ENCODE measurements at regions not wholly inside any gene's neighbourhood (a gene's known extent, or its start where the extent isn't known, plus 50 kb on each side); places are given as distances from the start of the nearest gene placed in this dataset.
A peak's percentile ranks its signal among the peaks of the same experiment; 100 is the strongest.

GRCh38 chr22:35475545-35475944 is 65.1 kb upstream of the RASD2 start:
- Histone ChIP-seq H3K27me3 (ENCODE audit: insufficient read depth, poor library complexity, severe bottlenecking) (no peaks in the 10 kb centered on the region), H3K27ac (replicated peaks) (no peak overlapping the region), H3K4me3 (replicated peaks; ENCODE audit: insufficient read depth, low read length) (no peak overlapping the region)
- DNase-seq (ENCODE audit: low read depth in 1 of 2, low spot score in 1 of 2): no peak
- TF ChIP-seq, protein P1, sequence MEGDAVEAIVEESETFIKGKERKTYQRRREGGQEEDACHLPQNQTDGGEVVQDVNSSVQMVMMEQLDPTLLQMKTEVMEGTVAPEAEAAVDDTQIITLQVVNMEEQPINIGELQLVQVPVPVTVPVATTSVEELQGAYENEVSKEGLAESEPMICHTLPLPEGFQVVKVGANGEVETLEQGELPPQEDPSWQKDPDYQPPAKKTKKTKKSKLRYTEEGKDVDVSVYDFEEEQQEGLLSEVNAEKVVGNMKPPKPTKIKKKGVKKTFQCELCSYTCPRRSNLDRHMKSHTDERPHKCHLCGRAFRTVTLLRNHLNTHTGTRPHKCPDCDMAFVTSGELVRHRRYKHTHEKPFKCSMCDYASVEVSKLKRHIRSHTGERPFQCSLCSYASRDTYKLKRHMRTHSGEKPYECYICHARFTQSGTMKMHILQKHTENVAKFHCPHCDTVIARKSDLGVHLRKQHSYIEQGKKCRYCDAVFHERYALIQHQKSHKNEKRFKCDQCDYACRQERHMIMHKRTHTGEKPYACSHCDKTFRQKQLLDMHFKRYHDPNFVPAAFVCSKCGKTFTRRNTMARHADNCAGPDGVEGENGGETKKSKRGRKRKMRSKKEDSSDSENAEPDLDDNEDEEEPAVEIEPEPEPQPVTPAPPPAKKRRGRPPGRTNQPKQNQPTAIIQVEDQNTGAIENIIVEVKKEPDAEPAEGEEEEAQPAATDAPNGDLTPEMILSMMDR (IDR thresholded peaks at IDR 0.05; ENCODE audit: insufficient read depth, low read length): no peak
- no peak for TF ChIP-seq GABPA (IDR thresholded peaks at IDR 0.05; ENCODE audit: low read depth)
- TF ChIP-seq, protein P2, sequence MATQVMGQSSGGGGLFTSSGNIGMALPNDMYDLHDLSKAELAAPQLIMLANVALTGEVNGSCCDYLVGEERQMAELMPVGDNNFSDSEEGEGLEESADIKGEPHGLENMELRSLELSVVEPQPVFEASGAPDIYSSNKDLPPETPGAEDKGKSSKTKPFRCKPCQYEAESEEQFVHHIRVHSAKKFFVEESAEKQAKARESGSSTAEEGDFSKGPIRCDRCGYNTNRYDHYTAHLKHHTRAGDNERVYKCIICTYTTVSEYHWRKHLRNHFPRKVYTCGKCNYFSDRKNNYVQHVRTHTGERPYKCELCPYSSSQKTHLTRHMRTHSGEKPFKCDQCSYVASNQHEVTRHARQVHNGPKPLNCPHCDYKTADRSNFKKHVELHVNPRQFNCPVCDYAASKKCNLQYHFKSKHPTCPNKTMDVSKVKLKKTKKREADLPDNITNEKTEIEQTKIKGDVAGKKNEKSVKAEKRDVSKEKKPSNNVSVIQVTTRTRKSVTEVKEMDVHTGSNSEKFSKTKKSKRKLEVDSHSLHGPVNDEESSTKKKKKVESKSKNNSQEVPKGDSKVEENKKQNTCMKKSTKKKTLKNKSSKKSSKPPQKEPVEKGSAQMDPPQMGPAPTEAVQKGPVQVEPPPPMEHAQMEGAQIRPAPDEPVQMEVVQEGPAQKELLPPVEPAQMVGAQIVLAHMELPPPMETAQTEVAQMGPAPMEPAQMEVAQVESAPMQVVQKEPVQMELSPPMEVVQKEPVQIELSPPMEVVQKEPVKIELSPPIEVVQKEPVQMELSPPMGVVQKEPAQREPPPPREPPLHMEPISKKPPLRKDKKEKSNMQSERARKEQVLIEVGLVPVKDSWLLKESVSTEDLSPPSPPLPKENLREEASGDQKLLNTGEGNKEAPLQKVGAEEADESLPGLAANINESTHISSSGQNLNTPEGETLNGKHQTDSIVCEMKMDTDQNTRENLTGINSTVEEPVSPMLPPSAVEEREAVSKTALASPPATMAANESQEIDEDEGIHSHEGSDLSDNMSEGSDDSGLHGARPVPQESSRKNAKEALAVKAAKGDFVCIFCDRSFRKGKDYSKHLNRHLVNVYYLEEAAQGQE (IDR thresholded peaks at IDR 0.05; ENCODE audit: insufficient replicate concordance, low read depth): no peak
- TF ChIP-seq SPI1 (IDR thresholded peaks at IDR 0.05; ENCODE audit: borderline replicate concordance, low read depth): no peak
- TF ChIP-seq POLR2AphosphoS5 (IDR thresholded peaks at IDR 0.05; ENCODE audit: low read depth): no peak

DNA sequence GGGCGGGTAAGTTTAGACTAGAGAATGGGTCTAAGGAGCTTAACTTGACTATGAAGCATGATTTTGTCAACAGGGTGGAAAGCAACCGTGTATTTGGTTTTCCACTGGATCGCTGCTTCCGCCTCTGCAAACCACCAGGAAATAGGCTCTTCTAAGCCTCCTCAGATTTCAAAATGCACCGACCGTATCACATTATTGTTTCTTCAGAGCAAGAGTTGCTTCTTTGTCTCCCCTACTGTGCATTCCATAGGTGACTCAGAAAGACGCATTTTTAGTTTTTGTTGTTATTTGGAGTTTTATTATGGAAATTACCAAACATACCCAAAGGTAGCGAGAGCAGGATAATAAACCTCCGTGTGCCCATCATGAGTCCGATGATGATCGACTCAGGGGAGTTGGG is 64.3 kb upstream of the RASD2 start:
- Histone ChIP-seq H3K4me3 (replicated peaks; ENCODE audit: insufficient read depth, low read length) (no peak overlapping the region), H3K27ac (replicated peaks) (no peak overlapping the region), H3K27me3 (ENCODE audit: insufficient read depth, poor library complexity, severe bottlenecking) (no peaks in the 10 kb centered on the region)
- DNase-seq (ENCODE audit: low read depth in 1 of 2, low spot score in 1 of 2): no peak
- no peak for TF ChIP-seq POLR2AphosphoS5 (IDR thresholded peaks at IDR 0.05; ENCODE audit: low read depth)
- TF ChIP-seq, protein P1 (IDR thresholded peaks at IDR 0.05; ENCODE audit: insufficient read depth, low read length): no peak
- no peak for TF ChIP-seq GABPA (IDR thresholded peaks at IDR 0.05; ENCODE audit: low read depth)
- TF ChIP-seq, protein P2 (IDR thresholded peaks at IDR 0.05; ENCODE audit: insufficient replicate concordance, low read depth): no peak
- TF ChIP-seq SPI1 (IDR thresholded peaks at IDR 0.05; ENCODE audit: borderline replicate concordance, low read depth): no peak

- no peak overlapping the region for H3K27ac ChIP-seq (replicated peaks)
- DNase-seq (ENCODE audit: low read depth in 1 of 2, low spot score in 1 of 2): peak; percentile 64 to 84
- TF ChIP-seq, protein P1 (IDR thresholded peaks at IDR 0.05; ENCODE audit: insufficient read depth, low read length): no peak
- peak; percentile 69 for TF ChIP-seq SPI1 (IDR thresholded peaks at IDR 0.05; ENCODE audit: borderline replicate concordance, low read depth)
- no peak overlapping the region for H3K4me3 ChIP-seq (replicated peaks; ENCODE audit: insufficient read depth, low read length)
- no peaks in the 10 kb centered on the region for H3K27me3 ChIP-seq (ENCODE audit: insufficient read depth, poor library complexity, severe bottlenecking)
Measured at GRCh38 chr22:35477911-35478582, 62.6 kb upstream of the RASD2 start.

DNA sequence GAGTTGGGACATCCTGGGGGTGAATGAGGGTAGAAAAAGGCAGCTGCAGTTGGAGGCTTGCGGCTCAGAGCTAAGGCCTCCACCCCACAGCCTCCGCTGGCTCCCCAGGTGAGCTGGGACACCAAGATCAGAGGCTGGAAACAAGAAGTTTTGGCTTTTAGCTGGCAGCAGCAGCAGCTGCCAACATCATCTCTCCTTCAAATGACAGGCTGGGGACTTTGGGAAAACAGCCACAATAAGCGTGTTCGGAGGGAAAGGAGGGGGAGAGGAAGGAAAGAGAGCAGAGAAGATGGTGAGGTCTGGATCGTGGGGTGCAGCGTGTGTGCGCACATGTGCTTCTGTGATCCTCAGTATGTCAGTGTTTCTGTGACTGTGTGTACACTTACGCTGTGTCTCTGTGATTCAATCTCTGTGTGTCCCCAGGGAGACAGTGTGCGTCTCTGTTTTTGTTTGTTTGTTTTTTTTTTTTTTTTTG is 62.0 kb upstream of the RASD2 start:
- TF ChIP-seq, protein P2 (IDR thresholded peaks at IDR 0.05; ENCODE audit: insufficient replicate concordance, low read depth): no peak
- TF ChIP-seq GABPA (IDR thresholded peaks at IDR 0.05; ENCODE audit: low read depth) (no peak), POLR2AphosphoS5 (IDR thresholded peaks at IDR 0.05; ENCODE audit: low read depth) (no peak), SPI1 (IDR thresholded peaks at IDR 0.05; ENCODE audit: borderline replicate concordance, low read depth) (no peak)
- TF ChIP-seq, protein P1 (IDR thresholded peaks at IDR 0.05; ENCODE audit: insufficient read depth, low read length): no peak
- H3K27ac ChIP-seq (replicated peaks): no peak overlapping the region
- no peak overlapping the region for H3K4me3 ChIP-seq (replicated peaks; ENCODE audit: insufficient read depth, low read length)
- no peak for DNase-seq (ENCODE audit: low read depth in 1 of 2, low spot score in 1 of 2)
- H3K27me3 ChIP-seq (ENCODE audit: insufficient read depth, poor library complexity, severe bottlenecking): no peaks in the 10 kb centered on the region
